Choroid plexus epithelial cell (primary cell): ENCODE measurements at regions not wholly inside any gene's neighbourhood (a gene's known extent, or its start where the extent isn't known, plus 50 kb on each side); places are given as distances from the start of the nearest gene placed in this dataset.
A peak's percentile ranks its signal among the peaks of the same experiment; 100 is the strongest.

Source experiments
- DNase-seq: peaks from one replicate; pipeline ENCODE4 v3.0.0-alpha.2; 2010; ENCODE audit warnings: low read depth
- H3K4me3 ChIP-seq: 2 replicates; pipeline ENCODE4 v1.5.1; 2011; ENCODE audit warnings: low read depth, mild to moderate bottlenecking, control low read depth, low read length, moderate library complexity
- TF ChIP-seq, protein P1 (sequence below): conservative IDR thresholded peaks from 2 replicates; pipeline ENCODE4 v1.5.1; 2011; ENCODE audit warnings: low read depth, mild to moderate bottlenecking, control low read depth, inconsistent platforms, low read length, moderate library complexity

DNA sequence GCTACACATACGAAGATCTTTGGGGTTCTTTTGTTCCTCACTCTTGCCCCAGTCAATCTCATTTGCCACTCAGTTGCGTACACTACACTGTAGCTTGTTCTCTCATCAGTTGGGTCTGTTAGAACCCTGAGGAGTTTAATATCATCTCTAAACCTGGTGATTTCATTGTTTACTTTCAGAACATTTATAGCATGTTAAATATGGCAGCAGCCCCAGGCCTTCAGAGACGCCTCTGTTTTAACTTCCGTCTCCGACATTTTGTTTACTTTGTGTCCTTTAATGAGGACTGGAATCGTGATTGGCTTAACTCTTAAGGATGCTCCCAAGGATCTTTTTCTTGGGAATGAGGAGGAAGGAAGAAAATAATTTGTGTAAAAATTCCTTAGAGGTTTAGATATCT, 510.1 kb downstream of the NR2F1-AS1 start:
- DNase-seq: no peak
- H3K4me3 ChIP-seq: no peak overlapping the region
- TF ChIP-seq, protein P1, sequence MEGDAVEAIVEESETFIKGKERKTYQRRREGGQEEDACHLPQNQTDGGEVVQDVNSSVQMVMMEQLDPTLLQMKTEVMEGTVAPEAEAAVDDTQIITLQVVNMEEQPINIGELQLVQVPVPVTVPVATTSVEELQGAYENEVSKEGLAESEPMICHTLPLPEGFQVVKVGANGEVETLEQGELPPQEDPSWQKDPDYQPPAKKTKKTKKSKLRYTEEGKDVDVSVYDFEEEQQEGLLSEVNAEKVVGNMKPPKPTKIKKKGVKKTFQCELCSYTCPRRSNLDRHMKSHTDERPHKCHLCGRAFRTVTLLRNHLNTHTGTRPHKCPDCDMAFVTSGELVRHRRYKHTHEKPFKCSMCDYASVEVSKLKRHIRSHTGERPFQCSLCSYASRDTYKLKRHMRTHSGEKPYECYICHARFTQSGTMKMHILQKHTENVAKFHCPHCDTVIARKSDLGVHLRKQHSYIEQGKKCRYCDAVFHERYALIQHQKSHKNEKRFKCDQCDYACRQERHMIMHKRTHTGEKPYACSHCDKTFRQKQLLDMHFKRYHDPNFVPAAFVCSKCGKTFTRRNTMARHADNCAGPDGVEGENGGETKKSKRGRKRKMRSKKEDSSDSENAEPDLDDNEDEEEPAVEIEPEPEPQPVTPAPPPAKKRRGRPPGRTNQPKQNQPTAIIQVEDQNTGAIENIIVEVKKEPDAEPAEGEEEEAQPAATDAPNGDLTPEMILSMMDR: no peak

DNA sequence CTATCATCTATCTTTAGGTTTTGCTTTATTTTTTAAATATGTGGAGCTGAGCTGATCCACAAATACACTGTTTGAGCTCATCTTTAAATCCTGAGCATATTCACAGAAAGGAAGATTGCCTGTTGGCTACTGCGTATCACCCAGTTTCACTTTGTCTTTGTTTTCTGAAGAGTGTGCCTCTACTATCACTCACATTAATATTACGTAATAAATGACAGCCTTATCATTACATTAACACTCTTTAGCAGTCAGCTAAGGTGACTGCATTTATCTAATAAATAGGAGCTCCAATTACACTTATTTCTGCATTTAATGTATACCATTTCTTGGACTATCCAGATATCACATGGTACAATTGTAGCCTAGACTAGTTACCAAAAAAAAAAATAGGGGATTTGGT, 511.7 kb downstream of the NR2F1-AS1 start:
- H3K4me3 ChIP-seq: no peak overlapping the region
- TF ChIP-seq, protein P1: no peak
- peak; percentile 8 for DNase-seq

DNA sequence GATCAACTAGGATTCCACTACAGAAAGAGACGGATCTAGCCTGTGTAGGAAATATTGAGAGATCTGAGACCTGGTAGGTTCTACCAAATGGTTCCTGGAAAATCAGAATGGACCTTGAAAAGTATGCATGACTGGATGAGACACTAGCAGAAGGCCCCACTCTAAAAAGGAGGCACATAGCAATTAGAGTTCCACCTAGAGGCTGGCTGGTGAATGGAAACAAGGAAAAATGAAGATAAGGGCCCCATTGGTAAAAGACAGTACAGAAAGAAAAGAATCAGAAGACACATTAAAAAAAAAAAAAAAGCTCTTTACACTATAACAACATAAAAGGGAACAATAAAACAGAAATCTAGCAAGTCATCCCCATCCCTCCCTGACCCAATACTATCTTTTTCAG, 518.5 kb downstream of the NR2F1-AS1 start:
- TF ChIP-seq, protein P1: peak; percentile 55
- peak; percentile 58 for DNase-seq
- no peak overlapping the region for H3K4me3 ChIP-seq

DNA sequence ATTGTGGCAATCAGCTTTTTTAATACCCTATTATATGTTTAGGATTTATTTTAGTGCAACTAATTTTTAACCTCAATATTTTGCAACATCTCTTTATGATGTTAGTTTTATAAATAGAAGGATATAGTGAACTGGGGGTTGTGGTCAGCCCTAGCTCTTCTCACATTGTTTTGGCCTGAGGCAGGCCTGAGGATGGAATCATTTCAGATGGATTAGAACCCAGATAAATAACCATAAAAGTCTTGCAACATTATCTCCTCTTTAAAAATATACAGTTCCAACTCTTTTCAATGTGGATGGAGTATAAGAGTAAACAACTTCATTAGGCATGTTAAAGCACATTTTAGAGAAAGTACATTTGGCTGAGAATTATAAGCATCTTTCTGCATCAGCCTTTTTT, 522.7 kb downstream of the NR2F1-AS1 start:
- peak; percentile 86 for DNase-seq
- no peak overlapping the region for H3K4me3 ChIP-seq
- TF ChIP-seq, protein P1: no peak

DNA sequence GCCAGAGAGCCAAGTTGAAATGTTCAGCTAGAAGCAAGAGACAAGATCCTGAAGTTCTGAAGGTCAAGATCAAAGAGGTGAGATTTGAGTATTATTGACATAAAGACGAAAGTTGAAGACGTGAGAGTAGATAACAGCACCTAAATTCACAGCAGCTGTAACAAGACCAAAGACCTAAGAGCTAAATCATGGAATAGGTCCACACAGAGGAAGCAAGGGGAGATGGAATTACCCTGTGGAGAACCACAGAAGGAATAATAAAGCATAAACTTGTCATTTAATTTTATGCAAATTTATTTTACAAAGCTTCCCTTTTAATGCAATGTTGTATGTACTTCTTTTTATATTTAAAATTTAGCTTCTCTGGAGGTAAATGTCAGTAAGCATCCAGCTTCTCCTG, 523.7 kb downstream of the NR2F1-AS1 start:
- DNase-seq: no peak
- TF ChIP-seq, protein P1: no peak

DNA sequence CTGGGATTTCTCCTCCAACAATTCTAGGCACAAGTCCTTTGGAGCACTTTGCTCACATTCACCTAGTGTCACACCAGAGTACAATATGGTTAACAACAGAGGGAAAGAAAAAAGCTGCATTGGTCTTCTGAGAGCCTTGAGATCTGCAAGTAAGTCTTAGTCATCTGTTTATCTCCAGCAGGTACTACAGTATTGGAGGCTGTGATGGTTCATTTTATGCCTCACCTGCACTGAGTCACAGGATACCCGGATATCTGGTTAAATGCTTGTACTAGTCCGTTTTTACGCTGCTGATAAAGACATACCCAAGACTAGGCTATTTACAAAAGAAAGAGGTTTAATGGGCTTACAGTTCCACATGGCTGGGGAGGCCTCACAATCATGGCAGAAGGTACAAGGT, 525.0 kb downstream of the NR2F1-AS1 start:
- TF ChIP-seq, protein P1: no peak
- no peak for DNase-seq

More for the DNA sequence above, 523.7 kb downstream of the NR2F1-AS1 start:
- no peak overlapping the region for H3K4me3 ChIP-seq

DNA sequence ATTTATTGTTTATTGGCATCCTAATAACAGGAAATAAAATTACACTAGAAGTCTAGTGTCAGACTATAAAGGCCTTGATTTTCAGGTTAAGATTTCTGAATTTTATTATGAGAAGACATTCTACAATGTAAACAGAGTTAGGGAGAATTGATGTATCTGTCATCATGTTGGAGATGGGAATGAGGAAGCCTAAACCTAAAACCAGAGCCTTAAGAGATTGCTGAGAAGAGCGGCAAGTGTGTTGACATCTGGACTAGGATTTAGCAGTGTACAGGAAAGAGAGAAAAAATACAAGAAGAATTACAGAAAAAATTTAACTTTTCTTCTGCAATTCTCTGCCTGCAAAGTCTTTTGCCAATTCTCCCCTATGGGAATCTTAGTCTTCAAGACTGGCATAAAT, 525.5 kb downstream of the NR2F1-AS1 start:
- peak; percentile 61 for DNase-seq
- H3K4me3 ChIP-seq: no peak overlapping the region
- TF ChIP-seq, protein P1: no peak

More for the DNA sequence above, 525.0 kb downstream of the NR2F1-AS1 start:
- H3K4me3 ChIP-seq: no peak overlapping the region
